ENCODE measurements at regions not wholly inside any gene's neighbourhood (a gene's known extent, or its start where the extent isn't known, plus 50 kb on each side); places are given as distances from the start of the nearest gene placed in this dataset.
"Not testable (repeated sequence)": the region's sequence is repeated elsewhere in the genome, so short reads cannot be mapped to it uniquely, and the experiment has no call there.

DNA sequence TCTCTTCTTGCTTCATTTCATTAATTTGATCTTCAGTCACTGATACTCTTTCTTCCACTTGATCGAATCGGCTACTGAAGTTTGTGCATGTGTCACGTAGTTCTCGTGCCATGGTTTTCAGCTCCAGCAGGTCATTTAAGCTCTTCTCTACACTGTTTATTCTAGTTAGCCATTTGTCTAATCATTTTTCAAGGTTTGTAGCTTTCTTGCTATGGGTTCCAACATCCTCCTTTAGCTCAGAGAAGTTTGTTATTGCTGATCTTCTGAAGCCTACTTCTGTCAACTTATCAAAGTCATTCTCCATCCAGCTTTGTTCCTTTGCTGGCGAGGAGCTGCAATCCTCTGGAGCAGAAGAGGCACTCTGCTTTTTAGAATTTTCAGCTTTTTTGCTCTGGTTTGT is 180.0 kb upstream of the TMEM196 start:
- TF ChIP-seq CTCF, EZH2, EZH2phosphoT487 (IDR thresholded peaks at IDR 0.05): not testable (repeated sequence)
